ENCODE measurements at regions not wholly inside any gene's neighbourhood (a gene's known extent, or its start where the extent isn't known, plus 50 kb on each side); places are given as distances from the start of the nearest gene placed in this dataset.

DNA sequence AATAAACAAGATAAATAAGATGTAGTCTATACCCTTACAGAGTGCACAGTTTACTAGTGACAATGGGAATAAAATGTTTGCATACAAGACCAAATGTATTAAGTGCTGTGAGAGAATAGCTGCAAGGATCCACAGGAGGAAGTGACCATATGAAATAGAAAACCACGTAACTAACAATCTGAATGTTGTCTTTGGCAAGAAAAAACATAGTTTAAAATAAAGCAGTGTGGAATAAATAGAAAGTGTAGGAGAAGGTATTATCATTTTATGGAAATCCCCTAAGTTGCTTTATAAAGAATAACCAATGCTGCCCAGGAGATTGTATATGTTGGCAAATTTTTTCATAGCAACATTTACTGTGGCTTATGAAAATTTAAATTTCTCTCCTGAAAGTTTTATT is 116.1 kb downstream of the PCDH7 start:
- Mint-ChIP-seq H3K27ac (peak overlapping the region in 1 of 3 experiments; percentile 11; a peak in 1 of 7 replicates), H3K9me3 (no peaks in the 10 kb centered on the region), H3K27me3 (ENCODE audit: low read depth) (no peaks in the 10 kb centered on the region), H3K36me3 (ENCODE audit: insufficient read depth in 1 of 3, low read depth in 3 of 3) (no peaks in the 10 kb centered on the region), H3K4me1 (peaks cover 40 to 59% of the 10 kb centered on the region in 2 experiments), H3K4me3 (no peak overlapping the region)
- TF ChIP-seq CTCF (conservative IDR thresholded peaks at IDR 0.05) = no peak
- H3K14ac ChIP-seq (ENCODE audit: insufficient read depth, low read length) = no peak overlapping the region
- H3K56ac ChIP-seq (ENCODE audit: insufficient read length, low read depth, low read length) = no peak overlapping the region
- H4K20me1 ChIP-seq (ENCODE audit: control insufficient read depth, insufficient read depth, insufficient read length) = no peaks in the 10 kb centered on the region
- H3K27me3 ChIP-seq (ENCODE audit: insufficient read depth, low read length) = no peaks in the 10 kb centered on the region
- H2AK5ac ChIP-seq (ENCODE audit: insufficient read length, low read length) = no peak overlapping the region
- no peak overlapping the region for H2BK15ac ChIP-seq (ENCODE audit: low read depth, low read length)
- no peak overlapping the region for H3T11ph ChIP-seq (ENCODE audit: low read length)
- no peak overlapping the region for H4K5ac ChIP-seq (ENCODE audit: insufficient read length, low read depth, low read length)
- no peak overlapping the region for H2AFZ ChIP-seq (ENCODE audit: low read length)
- no peaks in the 10 kb centered on the region for H3K9me3 ChIP-seq (ENCODE audit: control insufficient read depth, low read depth, low read length)
- no peak overlapping the region for H2BK12ac ChIP-seq (ENCODE audit: insufficient read length, low read depth, low read length)
- H3K9ac ChIP-seq (ENCODE audit: extremely low read depth, insufficient read length, low read length) = no peak overlapping the region
- no peaks in the 10 kb centered on the region for H3K23me2 ChIP-seq (ENCODE audit: insufficient read length, low read depth, low read length, poor library complexity, severe bottlenecking)
- no peaks in the 10 kb centered on the region; the same call in 1 of the 2 replicates for H3K4me1 ChIP-seq (ENCODE audit: insufficient read depth, low read length)
- H3K23ac ChIP-seq (ENCODE audit: insufficient read length, low read depth, low read length) = no peak overlapping the region
- no peak overlapping the region for H3K27ac ChIP-seq (ENCODE audit: insufficient read length, low read depth, low read length)
- no peak overlapping the region for H3K4ac ChIP-seq (ENCODE audit: low read depth, low read length)
- H3K79me1 ChIP-seq (ENCODE audit: insufficient read depth, low read depth, low read length, poor library complexity, severe bottlenecking) = no peaks in the 10 kb centered on the region
- no peak overlapping the region for H4K91ac ChIP-seq (ENCODE audit: insufficient read length, low read depth, low read length)
- H2BK120ac ChIP-seq (ENCODE audit: low read depth, low read length, poor library complexity, severe bottlenecking) = no peak overlapping the region
- H4K8ac ChIP-seq (replicated peaks; ENCODE audit: insufficient read length, low read depth, low read length) = no peak overlapping the region
- H2BK5ac ChIP-seq (ENCODE audit: insufficient read length, low read length) = no peak overlapping the region
- H3K79me2 ChIP-seq (ENCODE audit: insufficient read depth, low read length) = no peaks in the 10 kb centered on the region
- H3K4me2 ChIP-seq (ENCODE audit: insufficient read depth, insufficient read length, low read length) = no peak overlapping the region
- no peak overlapping the region for H3K18ac ChIP-seq (ENCODE audit: insufficient read length, low read depth, low read length)
- no peak for DNase-seq
- H2BK20ac ChIP-seq (ENCODE audit: low read depth, low read length, poor library complexity, severe bottlenecking) = no peak overlapping the region
- WGBS (ENCODE audit: extremely low coverage, insufficient read length, low lambda C conversion rate) = no CpG with 5 or more reads among the region's 1 CpG

Measured in H9 (cell line).